GM12892 (cell line): ENCODE measurements at regions not wholly inside any gene's neighbourhood (a gene's known extent, or its start where the extent isn't known, plus 50 kb on each side); places are given as distances from the start of the nearest gene placed in this dataset.

Source experiments
- POLR2A ChIP-seq: IDR thresholded peaks from 2 replicates; pipeline ENCODE4 v1.6.1; 2011; ENCODE audit warnings: low read depth, low read length, control low read depth
- POLR2AphosphoS5 ChIP-seq: IDR thresholded peaks from 2 replicates; pipeline ENCODE4 v1.6.1; 2011; ENCODE audit warnings: low read depth, low read length, control low read depth
- TAF1 ChIP-seq: IDR thresholded peaks from 2 replicates; pipeline ENCODE4 v1.6.1; 2011; ENCODE audit warnings: low read depth, mild to moderate bottlenecking, control low read depth, low read length, borderline replicate concordance

DNA sequence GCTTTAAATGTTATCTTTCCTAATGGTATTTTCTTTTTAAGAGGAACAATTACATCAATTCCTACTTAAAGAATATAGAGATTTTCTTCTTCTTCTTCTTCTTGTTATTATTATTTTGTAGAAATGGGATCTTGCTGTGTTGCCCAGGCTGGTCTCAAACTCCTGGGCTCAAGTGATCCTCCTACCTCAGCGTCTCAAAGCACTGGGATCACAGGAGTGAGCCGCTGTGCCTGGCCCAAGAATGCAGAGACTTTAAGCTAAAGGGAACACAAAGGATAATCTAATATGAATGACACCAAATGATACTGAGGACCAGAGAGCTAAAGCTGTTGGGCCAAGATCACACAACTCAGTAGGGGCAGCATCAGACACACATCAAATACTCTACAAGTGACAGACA lies 87.4 kb upstream of the FOXQ1 start:
- TF ChIP-seq POLR2AphosphoS5 (no peak), POLR2A (no peak), TAF1 (no peak)
